ENCODE measurements at regions not wholly inside any gene's neighbourhood (a gene's known extent, or its start where the extent isn't known, plus 50 kb on each side); places are given as distances from the start of the nearest gene placed in this dataset.

DNA sequence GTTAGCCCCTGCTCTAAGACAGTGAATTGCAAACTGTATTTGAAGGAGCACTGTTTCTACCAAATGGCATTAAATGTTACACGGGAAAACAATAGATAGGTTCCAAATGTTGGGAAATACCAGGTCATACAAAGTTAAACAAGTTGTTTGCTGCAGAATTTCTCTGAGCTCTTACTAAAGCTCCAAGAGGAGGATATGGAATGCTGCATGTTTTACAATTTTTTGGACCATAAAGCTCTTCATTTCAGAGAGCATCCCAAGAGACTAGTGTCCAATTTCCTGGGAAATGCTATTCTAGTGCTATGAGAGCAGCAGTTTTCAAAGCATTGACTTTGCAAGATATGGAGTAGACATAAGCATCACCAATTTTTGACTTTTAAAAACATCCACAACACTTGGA, 155.6 kb upstream of the CCDC68 start:
- TF ChIP-seq CTCF (IDR thresholded peaks at IDR 0.05) (no peak), POLR2A (IDR thresholded peaks at IDR 0.05) (no peak)

Data from right lobe of liver (tissue), 4 donors.